ENCODE measurements at regions not wholly inside any gene's neighbourhood (a gene's known extent, or its start where the extent isn't known, plus 50 kb on each side); places are given as distances from the start of the nearest gene placed in this dataset.

DNA sequence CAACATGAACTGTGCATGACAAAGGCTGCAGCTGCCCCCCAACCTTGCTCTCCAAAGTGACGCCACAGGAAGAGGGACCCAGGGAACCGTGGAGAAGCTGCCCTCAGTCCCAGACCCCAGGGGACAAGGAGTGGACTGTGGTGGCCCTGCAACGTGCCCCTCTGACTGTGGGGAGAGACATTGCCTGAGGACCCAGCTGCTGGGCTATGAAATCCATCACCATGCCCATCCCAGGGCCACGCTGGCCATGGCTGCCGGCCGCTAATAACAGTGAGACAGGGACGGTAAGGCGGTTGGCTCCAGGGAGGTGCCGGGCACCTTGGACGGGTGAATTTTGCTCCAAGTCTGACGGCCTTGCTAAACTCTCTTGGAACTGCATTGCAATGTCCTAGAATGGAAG is 211.3 kb upstream of the HDAC4 start:
- no CpG with 5 or more reads among the region's 11 CpGs for WGBS (ENCODE audit: insufficient coverage, insufficient read length)
- Histone ChIP-seq H3K27ac (ENCODE audit: low read length) (no peak overlapping the region), H3K9me3 (ENCODE audit: control insufficient read depth, insufficient read depth, low read length) (no peaks in the 10 kb centered on the region), H3K4me1 (ENCODE audit: control insufficient read depth, insufficient read depth, low read length) (no peaks in the 10 kb centered on the region; the same call in 1 of the 2 replicates), H3K36me3 (ENCODE audit: control insufficient read depth, insufficient read depth, low read length) (no peaks in the 10 kb centered on the region), H3K4me3 (ENCODE audit: low read length) (no peak overlapping the region), H3K27me3 (ENCODE audit: control insufficient read depth, insufficient read depth, low read length) (no peaks in the 10 kb centered on the region)
- DNase-seq (ENCODE audit: low read depth, low spot score), result no peak

DNA sequence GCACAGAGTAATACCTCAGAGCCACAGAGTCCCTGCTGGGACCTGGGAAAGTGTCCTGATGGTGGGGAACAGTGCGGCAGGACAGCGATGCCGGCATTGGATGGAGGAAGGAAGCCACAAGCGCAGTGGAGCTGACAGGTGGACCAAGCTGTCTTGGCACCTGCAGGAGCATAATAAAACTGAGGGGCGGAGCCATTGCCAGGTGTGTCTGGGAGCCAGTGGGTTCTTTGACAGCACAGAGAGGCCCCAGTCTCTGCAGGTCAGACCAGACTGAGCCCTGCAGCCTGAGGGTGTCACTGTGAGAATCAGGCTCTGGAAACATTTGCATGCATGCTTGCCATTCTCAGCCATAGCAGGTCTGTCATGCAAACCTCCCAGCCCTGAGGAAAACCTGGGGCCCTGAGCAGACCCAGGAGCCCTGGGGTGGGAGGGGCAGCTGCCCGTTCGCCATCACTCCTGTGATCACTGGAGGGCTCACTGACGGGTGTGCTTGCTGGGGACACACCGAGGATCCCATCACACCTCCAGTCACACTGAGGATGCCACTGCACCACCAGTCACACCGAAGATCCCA is 210.5 kb upstream of the HDAC4 start:
- H3K27ac ChIP-seq (ENCODE audit: low read length), result no peak overlapping the region
- no peak for DNase-seq (ENCODE audit: low read depth, low spot score)
- no peaks in the 10 kb centered on the region for H3K27me3 ChIP-seq (ENCODE audit: control insufficient read depth, insufficient read depth, low read length)
- no peak overlapping the region for H3K4me3 ChIP-seq (ENCODE audit: low read length)
- no peaks in the 10 kb centered on the region; the same call in 1 of the 2 replicates for H3K4me1 ChIP-seq (ENCODE audit: control insufficient read depth, insufficient read depth, low read length)
- no CpG with 5 or more reads among the region's 10 CpGs for WGBS (ENCODE audit: insufficient coverage, insufficient read length)
- no peaks in the 10 kb centered on the region for H3K9me3 ChIP-seq (ENCODE audit: control insufficient read depth, insufficient read depth, low read length)
- no peaks in the 10 kb centered on the region for H3K36me3 ChIP-seq (ENCODE audit: control insufficient read depth, insufficient read depth, low read length)

DNA sequence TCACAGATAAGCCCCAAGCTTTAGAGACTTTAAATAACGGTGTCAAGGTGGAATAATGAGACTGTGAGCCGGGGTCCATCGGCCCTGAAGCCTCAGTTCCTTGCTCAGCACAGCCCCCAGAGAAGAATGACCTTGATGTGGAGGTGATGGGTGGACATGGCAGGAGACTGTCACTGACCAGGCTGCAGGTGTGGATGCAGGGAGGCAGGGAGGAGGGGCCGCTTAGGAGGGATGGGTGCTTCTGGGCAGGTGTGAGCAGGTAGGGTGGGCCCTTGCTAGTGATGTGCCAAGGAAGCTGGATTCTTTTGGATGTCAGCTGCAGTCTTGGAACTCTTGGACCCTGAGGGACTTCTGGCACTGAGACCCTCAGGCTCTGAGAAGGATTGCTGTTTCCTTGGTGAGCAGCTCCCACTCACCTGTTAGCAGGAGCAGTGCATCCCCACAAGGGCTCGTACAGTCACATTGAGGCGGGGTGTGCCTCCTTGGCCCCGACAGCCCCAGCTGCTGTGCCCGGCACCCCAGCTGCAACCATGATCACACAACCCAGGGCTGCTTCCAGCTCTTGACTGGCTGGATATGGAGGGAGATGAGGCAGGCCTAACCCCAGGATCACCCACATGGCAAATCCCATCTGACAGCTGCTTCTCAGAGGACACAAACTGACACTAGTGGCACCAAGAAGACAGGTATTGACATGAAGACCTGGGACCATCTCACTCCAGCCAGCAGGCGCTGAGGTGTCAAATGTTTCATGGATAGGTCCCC is 209.8 kb upstream of the HDAC4 start:
- WGBS (ENCODE audit: insufficient coverage, insufficient read length), result no CpG with 5 or more reads among the region's 9 CpGs

DNA sequence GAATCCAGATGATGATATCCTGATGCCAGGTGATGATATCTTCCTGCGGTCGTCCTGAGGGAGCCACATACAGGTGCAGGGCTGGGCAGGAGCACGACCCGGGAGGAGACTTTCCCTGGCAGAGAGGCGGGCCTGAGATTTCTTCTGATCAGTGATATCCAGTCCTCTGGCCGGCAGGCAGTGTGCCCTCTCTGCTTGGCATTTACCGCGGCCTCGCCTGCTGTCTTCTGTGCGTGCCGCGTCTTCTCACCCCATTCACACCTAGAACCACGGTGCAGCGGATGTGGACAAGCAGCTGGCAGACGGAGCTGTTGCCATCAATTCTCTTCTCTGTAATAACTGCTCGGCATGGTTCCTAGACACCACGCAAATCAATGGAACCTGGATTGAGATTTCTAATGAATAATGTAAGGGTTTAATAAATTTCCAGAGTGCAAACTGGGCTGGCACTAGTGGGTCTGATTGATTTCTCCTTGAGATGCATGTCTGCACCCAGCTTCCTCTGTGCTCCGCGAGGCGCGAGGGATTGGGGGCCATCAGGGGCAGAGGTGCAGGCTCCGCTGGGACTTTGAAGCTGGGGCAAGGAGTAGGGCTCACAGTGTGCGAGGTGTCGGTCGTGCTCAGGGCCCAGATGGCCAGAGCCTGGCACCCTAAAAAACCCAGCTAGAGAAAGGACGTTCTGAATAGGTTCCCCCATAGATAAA is 208.9 kb upstream of the HDAC4 start:
- no peak overlapping the region for H3K27ac ChIP-seq (ENCODE audit: low read length)
- no peak overlapping the region for H3K4me3 ChIP-seq (ENCODE audit: low read length)
- no peaks in the 10 kb centered on the region for H3K27me3 ChIP-seq (ENCODE audit: control insufficient read depth, insufficient read depth, low read length)
- H3K4me1 ChIP-seq (ENCODE audit: control insufficient read depth, insufficient read depth, low read length), result no peaks in the 10 kb centered on the region; the same call in 1 of the 2 replicates
- no peaks in the 10 kb centered on the region for H3K36me3 ChIP-seq (ENCODE audit: control insufficient read depth, insufficient read depth, low read length)
- WGBS (ENCODE audit: insufficient coverage, insufficient read length), result no CpG with 5 or more reads among the region's 26 CpGs
- no peaks in the 10 kb centered on the region for H3K9me3 ChIP-seq (ENCODE audit: control insufficient read depth, insufficient read depth, low read length)
- no peak for DNase-seq (ENCODE audit: low read depth, low spot score)

More for the DNA sequence above, 209.8 kb upstream of the HDAC4 start:
- no peaks in the 10 kb centered on the region; the same call in 1 of the 2 replicates for H3K4me1 ChIP-seq (ENCODE audit: control insufficient read depth, insufficient read depth, low read length)
- no peaks in the 10 kb centered on the region for H3K27me3 ChIP-seq (ENCODE audit: control insufficient read depth, insufficient read depth, low read length)
- H3K9me3 ChIP-seq (ENCODE audit: control insufficient read depth, insufficient read depth, low read length), result no peaks in the 10 kb centered on the region
- H3K36me3 ChIP-seq (ENCODE audit: control insufficient read depth, insufficient read depth, low read length), result no peaks in the 10 kb centered on the region
- H3K4me3 ChIP-seq (ENCODE audit: low read length), result no peak overlapping the region
- no peak overlapping the region for H3K27ac ChIP-seq (ENCODE audit: low read length)
- no peak for DNase-seq (ENCODE audit: low read depth, low spot score)

DNA sequence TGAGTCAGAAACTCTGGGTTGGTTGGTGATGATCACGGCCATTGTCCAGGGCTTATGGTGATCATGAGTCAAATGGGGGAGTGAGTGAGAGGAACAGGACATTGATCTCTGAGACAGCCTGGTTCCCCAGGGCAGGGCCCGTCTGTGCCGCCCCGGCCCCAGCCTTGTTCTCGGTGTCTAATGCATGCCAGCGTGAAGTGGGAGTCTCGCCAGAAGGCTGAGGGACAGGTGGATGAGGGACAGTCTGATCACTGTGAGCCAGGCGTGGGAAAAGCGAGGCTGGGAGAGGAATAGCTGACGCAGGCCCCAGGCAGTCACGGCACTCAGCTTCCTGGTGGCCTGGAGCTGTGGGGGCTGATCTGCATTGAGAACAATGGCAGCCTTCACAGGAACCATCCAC is 208.3 kb upstream of the HDAC4 start:
- no CpG with 5 or more reads among the region's 11 CpGs for WGBS (ENCODE audit: insufficient coverage, insufficient read length)
- H3K4me1 ChIP-seq (ENCODE audit: control insufficient read depth, insufficient read depth, low read length), result no peaks in the 10 kb centered on the region; the same call in 1 of the 2 replicates
- H3K27ac ChIP-seq (ENCODE audit: low read length), result no peak overlapping the region
- no peak for DNase-seq (ENCODE audit: low read depth, low spot score)
- no peak overlapping the region for H3K4me3 ChIP-seq (ENCODE audit: low read length)
- no peaks in the 10 kb centered on the region for H3K36me3 ChIP-seq (ENCODE audit: control insufficient read depth, insufficient read depth, low read length)
- no peaks in the 10 kb centered on the region for H3K9me3 ChIP-seq (ENCODE audit: control insufficient read depth, insufficient read depth, low read length)
- no peaks in the 10 kb centered on the region for H3K27me3 ChIP-seq (ENCODE audit: control insufficient read depth, insufficient read depth, low read length)

DNA sequence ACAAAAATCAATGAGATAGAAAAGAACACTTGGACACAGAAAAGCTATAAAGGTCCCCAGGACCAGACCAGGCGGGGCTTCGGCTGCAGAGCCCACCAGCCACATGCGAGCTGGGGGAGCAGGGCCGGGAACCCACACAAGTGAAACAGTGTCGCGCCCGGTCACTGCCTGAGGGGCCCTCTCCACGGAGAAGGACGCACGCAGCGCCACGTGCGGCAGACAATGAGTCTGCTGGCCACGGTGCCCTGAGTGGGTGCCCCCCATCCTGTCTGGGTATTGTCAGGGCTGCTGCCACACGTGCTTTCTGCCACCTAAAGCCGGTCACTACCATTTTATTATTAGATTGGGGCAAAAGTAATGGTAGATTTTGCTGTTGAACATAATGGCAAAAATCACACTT is 207.9 kb upstream of the HDAC4 start:
- no peaks in the 10 kb centered on the region for H3K36me3 ChIP-seq (ENCODE audit: control insufficient read depth, insufficient read depth, low read length)
- WGBS (ENCODE audit: insufficient coverage, insufficient read length), result no CpG with 5 or more reads among the region's 16 CpGs
- no peaks in the 10 kb centered on the region; the same call in 1 of the 2 replicates for H3K4me1 ChIP-seq (ENCODE audit: control insufficient read depth, insufficient read depth, low read length)
- no peaks in the 10 kb centered on the region for H3K9me3 ChIP-seq (ENCODE audit: control insufficient read depth, insufficient read depth, low read length)
- no peak for DNase-seq (ENCODE audit: low read depth, low spot score)
- no peaks in the 10 kb centered on the region for H3K27me3 ChIP-seq (ENCODE audit: control insufficient read depth, insufficient read depth, low read length)
- no peak overlapping the region for H3K4me3 ChIP-seq (ENCODE audit: low read length)
- no peak overlapping the region for H3K27ac ChIP-seq (ENCODE audit: low read length)

DNA sequence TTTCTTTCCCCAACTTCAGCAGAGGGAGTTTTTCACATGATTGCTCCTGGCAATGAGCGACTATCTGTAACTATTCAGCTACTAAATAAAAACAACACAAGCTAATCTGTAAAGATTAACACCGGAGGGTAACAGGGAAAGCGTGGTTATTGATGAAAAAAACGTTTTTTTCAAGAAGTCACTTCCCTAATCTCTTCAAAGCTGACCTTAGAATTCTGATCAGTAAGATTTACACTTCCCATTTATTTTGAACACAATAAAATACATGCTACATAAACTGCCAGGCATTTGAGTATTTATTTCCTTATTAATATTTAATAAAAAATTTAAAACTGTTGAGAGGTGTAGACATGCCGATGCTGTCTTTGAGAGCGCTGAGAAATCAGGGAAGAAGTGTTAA is 207.4 kb upstream of the HDAC4 start:
- H3K4me1 ChIP-seq (ENCODE audit: control insufficient read depth, insufficient read depth, low read length), result no peaks in the 10 kb centered on the region; the same call in 1 of the 2 replicates
- no peaks in the 10 kb centered on the region for H3K9me3 ChIP-seq (ENCODE audit: control insufficient read depth, insufficient read depth, low read length)
- H3K27me3 ChIP-seq (ENCODE audit: control insufficient read depth, insufficient read depth, low read length), result no peaks in the 10 kb centered on the region
- no peak for DNase-seq (ENCODE audit: low read depth, low spot score)
- H3K27ac ChIP-seq (ENCODE audit: low read length), result no peak overlapping the region
- H3K4me3 ChIP-seq (ENCODE audit: low read length), result no peak overlapping the region
- no peaks in the 10 kb centered on the region for H3K36me3 ChIP-seq (ENCODE audit: control insufficient read depth, insufficient read depth, low read length)
- no CpG with 5 or more reads among the region's 6 CpGs for WGBS (ENCODE audit: insufficient coverage, insufficient read length)

DNA sequence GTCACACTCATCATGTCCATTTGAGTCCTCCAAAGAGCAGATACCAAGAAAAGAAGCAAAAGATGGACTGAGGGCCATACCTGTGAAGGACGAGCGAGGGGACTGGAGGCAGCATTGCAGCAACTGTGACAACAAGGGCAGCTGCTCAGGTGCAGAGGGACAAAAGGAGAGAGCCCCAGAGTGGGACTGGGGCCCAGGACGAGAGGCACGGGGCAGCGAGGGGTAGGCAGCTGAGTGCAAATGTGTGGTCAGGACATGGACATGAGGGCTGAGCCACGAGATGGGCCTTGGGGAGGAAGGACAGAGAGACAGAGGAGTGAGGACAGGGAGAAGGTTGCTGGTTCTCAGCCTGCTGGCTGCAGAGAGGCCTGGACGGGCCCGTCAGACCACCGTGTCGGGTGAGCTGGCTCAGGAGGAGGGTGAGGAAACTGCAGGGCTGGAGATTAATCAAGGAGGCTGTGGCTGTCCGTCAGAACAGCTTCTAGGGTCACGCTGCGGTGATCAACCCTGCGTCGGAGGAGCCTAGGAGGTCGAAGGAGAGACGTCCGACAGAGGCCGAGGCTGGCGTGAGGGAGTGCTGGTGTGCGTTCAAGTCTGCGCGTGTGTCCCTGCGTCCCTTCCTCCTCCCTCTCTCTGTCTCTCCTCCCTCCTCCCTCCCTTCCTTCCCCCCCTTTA is 206.8 kb upstream of the HDAC4 start:
- H3K27me3 ChIP-seq (ENCODE audit: control insufficient read depth, insufficient read depth, low read length), result no peaks in the 10 kb centered on the region

DNA sequence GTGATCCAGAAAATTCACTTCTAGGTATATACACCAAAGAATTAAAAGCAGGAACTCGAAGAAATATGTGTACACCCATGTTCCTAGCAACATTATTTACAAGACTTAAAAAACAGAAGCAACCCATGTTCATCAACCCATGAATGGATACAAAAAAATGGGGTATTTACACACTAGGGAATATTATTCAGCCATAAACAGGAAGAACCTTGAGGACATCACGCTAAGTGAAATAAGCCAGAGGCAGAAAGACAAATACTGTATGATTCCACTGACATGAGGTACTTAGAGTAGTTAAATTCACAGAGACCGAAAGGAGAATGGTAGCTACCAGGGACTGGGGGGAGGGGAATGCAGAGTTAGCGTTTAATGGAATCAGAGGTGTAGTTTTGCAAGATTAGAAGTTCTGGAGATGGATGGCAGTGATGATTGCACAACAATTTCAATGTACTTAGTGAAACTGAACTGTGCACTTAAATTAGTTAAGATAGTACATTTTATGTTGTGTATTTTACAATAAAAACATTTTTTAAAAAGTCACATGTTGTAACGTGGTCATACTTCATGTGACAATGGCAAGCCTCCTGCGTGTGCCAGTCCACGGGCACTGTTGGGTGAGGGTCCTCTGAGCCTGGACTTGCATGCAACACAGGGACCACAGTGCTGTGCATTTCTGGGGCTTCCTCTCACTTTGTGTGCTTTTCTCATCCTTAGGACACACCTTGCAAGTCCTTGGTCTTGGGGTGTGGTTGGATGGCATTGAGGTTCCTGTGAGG is 206.1 kb upstream of the HDAC4 start:
- H3K27ac ChIP-seq (ENCODE audit: low read length), result no peak overlapping the region
- no peaks in the 10 kb centered on the region; the same call in 1 of the 2 replicates for H3K4me1 ChIP-seq (ENCODE audit: control insufficient read depth, insufficient read depth, low read length)
- no peak for DNase-seq (ENCODE audit: low read depth, low spot score)
- no peaks in the 10 kb centered on the region for H3K9me3 ChIP-seq (ENCODE audit: control insufficient read depth, insufficient read depth, low read length)
- no peak overlapping the region for H3K4me3 ChIP-seq (ENCODE audit: low read length)
- WGBS (ENCODE audit: insufficient coverage, insufficient read length), result no CpG with 5 or more reads among the region's 7 CpGs
- no peaks in the 10 kb centered on the region for H3K36me3 ChIP-seq (ENCODE audit: control insufficient read depth, insufficient read depth, low read length)
- no peaks in the 10 kb centered on the region for H3K27me3 ChIP-seq (ENCODE audit: control insufficient read depth, insufficient read depth, low read length)

More for the DNA sequence above, 206.8 kb upstream of the HDAC4 start:
- H3K27ac ChIP-seq (ENCODE audit: low read length), result no peak overlapping the region
- no CpG with 5 or more reads among the region's 24 CpGs for WGBS (ENCODE audit: insufficient coverage, insufficient read length)
- H3K9me3 ChIP-seq (ENCODE audit: control insufficient read depth, insufficient read depth, low read length), result no peaks in the 10 kb centered on the region
- no peaks in the 10 kb centered on the region for H3K36me3 ChIP-seq (ENCODE audit: control insufficient read depth, insufficient read depth, low read length)
- DNase-seq (ENCODE audit: low read depth, low spot score), result no peak
- no peak overlapping the region for H3K4me3 ChIP-seq (ENCODE audit: low read length)
- no peaks in the 10 kb centered on the region; the same call in 1 of the 2 replicates for H3K4me1 ChIP-seq (ENCODE audit: control insufficient read depth, insufficient read depth, low read length)
